ENCODE measurements at regions not wholly inside any gene's neighbourhood (a gene's known extent, or its start where the extent isn't known, plus 50 kb on each side); places are given as distances from the start of the nearest gene placed in this dataset.

DNA sequence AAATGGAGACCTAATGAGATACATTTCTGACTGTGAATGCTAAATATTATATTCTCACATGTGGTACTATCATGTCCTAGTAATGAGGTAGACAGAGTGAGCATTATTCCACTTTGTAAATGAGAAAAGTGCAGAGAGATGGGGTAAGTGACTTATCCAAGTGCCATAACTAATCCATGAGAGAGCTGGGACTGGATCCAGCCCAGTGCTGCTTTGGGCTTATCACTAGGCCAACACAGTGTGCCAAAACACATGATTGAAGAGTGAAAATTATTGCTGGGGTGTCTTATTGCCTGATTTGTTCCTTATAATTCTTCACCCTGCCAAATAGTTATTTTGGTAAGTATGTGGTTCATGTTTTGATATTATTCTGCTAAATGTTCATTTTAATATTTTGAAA is 442.2 kb upstream of the GRAMD2B start:
- TF ChIP-seq, protein P1, sequence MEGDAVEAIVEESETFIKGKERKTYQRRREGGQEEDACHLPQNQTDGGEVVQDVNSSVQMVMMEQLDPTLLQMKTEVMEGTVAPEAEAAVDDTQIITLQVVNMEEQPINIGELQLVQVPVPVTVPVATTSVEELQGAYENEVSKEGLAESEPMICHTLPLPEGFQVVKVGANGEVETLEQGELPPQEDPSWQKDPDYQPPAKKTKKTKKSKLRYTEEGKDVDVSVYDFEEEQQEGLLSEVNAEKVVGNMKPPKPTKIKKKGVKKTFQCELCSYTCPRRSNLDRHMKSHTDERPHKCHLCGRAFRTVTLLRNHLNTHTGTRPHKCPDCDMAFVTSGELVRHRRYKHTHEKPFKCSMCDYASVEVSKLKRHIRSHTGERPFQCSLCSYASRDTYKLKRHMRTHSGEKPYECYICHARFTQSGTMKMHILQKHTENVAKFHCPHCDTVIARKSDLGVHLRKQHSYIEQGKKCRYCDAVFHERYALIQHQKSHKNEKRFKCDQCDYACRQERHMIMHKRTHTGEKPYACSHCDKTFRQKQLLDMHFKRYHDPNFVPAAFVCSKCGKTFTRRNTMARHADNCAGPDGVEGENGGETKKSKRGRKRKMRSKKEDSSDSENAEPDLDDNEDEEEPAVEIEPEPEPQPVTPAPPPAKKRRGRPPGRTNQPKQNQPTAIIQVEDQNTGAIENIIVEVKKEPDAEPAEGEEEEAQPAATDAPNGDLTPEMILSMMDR (IDR thresholded peaks at IDR 0.05) = no peak
- TF ChIP-seq POLR2A (IDR thresholded peaks at IDR 0.05) = no peak

All from lower leg skin (tissue), 3 donors.